ENCODE measurements at regions not wholly inside any gene's neighbourhood (a gene's known extent, or its start where the extent isn't known, plus 50 kb on each side); places are given as distances from the start of the nearest gene placed in this dataset.

DNA sequence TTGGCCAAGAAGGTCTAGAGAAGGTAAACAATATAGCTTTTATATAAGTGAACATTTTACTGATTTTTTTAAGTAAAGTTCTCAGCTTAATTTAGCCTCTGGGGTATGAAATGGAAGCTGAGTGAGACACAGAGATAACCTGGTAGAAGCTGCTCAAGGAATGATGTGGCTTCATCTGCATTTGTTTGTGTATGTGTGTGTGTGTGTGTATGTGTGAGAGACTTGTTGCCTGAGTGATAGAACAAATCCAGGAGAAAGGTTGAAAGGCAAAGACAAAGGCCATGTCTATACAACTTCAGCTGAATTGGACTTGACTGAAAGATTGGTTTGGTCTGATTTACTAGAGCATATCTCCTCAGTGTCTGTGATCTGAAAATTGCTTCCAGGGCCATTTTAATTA is 63.6 kb downstream of the PCDH7 start:
- TF ChIP-seq, protein P1, sequence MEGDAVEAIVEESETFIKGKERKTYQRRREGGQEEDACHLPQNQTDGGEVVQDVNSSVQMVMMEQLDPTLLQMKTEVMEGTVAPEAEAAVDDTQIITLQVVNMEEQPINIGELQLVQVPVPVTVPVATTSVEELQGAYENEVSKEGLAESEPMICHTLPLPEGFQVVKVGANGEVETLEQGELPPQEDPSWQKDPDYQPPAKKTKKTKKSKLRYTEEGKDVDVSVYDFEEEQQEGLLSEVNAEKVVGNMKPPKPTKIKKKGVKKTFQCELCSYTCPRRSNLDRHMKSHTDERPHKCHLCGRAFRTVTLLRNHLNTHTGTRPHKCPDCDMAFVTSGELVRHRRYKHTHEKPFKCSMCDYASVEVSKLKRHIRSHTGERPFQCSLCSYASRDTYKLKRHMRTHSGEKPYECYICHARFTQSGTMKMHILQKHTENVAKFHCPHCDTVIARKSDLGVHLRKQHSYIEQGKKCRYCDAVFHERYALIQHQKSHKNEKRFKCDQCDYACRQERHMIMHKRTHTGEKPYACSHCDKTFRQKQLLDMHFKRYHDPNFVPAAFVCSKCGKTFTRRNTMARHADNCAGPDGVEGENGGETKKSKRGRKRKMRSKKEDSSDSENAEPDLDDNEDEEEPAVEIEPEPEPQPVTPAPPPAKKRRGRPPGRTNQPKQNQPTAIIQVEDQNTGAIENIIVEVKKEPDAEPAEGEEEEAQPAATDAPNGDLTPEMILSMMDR (IDR thresholded peaks at IDR 0.05), result no peak
- no peak for TF ChIP-seq POLR2A (IDR thresholded peaks at IDR 0.05; ENCODE audit: low read depth)
